ENCODE measurements at regions not wholly inside any gene's neighbourhood (a gene's known extent, or its start where the extent isn't known, plus 50 kb on each side); places are given as distances from the start of the nearest gene placed in this dataset.

DNA sequence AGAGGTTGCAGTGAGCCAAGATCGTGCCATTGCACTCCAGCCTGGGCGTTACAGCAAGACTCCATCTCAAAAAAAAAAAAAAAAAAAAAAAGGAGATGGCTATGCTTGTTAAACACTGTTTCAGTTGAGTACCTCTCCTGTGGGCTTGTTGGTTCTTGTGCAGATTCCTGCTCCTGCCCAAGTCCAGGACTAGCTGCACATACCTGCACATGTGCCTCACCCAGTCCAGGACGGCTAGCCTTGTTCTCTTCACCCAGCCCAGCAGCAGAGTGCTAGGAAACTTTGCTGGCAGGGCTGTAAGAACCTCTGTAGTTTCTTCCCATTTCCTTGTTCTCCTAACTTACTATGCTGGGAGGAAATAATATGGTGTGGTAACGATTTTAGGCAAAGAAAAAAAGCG lies 234.1 kb upstream of the DMRT1 start:
- no peak overlapping the region for H3K9ac ChIP-seq (ENCODE audit: low read depth in 2 of 2, low read length in 2 of 2)
- H3K4me3 ChIP-seq, result no peak overlapping the region
- intact Hi-C loops (cut with DNase I), result no loop called here
- no peaks in the 10 kb centered on the region for H3K36me3 ChIP-seq
- no peaks in the 10 kb centered on the region for H3K9me3 ChIP-seq
- H3K27ac ChIP-seq, result no peak overlapping the region
- no peaks in the 10 kb centered on the region for H3K27me3 ChIP-seq
- H3K4me1 ChIP-seq, result no peaks in the 10 kb centered on the region
- TF ChIP-seq, protein P1, sequence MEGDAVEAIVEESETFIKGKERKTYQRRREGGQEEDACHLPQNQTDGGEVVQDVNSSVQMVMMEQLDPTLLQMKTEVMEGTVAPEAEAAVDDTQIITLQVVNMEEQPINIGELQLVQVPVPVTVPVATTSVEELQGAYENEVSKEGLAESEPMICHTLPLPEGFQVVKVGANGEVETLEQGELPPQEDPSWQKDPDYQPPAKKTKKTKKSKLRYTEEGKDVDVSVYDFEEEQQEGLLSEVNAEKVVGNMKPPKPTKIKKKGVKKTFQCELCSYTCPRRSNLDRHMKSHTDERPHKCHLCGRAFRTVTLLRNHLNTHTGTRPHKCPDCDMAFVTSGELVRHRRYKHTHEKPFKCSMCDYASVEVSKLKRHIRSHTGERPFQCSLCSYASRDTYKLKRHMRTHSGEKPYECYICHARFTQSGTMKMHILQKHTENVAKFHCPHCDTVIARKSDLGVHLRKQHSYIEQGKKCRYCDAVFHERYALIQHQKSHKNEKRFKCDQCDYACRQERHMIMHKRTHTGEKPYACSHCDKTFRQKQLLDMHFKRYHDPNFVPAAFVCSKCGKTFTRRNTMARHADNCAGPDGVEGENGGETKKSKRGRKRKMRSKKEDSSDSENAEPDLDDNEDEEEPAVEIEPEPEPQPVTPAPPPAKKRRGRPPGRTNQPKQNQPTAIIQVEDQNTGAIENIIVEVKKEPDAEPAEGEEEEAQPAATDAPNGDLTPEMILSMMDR (IDR thresholded peaks at IDR 0.05), result no peak
- no peak for DNase-seq

DNA sequence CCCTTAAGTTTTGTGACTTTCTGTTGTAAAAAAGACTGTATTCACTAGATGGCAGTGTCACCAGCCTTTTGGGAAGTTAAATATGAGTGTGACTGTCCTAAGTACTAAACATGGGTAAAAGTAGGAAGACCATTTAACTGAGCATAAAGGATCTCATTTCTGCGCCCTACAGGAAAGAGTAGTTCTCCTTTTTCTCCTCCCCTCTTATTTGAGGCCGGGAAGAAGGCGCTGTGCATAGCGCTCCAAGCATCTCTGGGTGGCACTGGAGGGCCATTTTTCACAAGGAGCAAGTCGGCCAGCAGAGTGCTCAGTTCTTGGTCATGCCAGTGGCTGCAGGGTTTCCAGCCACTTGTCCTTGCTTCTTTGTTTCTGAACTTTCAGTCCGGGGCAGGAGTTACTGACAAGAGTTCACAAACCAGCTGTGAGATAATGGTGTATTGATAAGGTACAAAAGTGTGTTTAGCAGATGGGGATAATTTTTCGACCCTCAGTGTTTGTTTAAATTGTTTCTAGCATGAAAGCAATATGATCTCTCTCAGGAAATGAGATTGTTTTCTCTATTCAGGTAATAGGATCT lies 227.6 kb upstream of the DMRT1 start:
- Histone ChIP-seq H3K27ac (no peak overlapping the region), H3K9me3 (no peaks in the 10 kb centered on the region), H3K4me1 (no peaks in the 10 kb centered on the region), H3K4me3 (no peak overlapping the region), H3K9ac (ENCODE audit: low read depth in 2 of 2, low read length in 2 of 2) (no peak overlapping the region), H3K27me3 (no peaks in the 10 kb centered on the region), H3K36me3 (no peaks in the 10 kb centered on the region)
- intact Hi-C loops (cut with DNase I), result loop anchor here (2.0 to 10.0 kb wide), 4 partner anchors 145 to 401 kb away; no protein-coding TSS in a partner anchor
- peak; percentile 67 for DNase-seq
- TF ChIP-seq, protein P1 (IDR thresholded peaks at IDR 0.05), result peak; percentile 38

DNA sequence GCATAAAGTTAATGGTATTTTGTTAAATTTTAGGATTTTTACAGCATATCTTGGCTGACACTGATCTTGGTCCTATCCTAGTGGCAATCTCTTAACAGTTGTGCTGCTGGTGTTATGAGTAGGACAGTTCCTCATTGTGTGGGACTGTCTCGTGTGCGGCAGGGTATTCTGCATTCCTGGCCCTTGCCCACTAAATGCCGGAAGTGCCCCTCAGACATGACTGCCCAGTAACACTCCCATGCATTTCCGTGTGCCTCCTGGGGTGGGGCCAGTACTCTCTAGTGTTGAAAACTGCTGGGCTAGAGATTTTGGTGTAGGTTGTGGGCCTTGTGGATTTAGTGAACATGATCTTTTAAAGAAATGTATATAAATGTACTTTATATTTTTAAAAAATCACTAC lies 227.1 kb upstream of the DMRT1 start:
- Histone ChIP-seq H3K9me3 (no peaks in the 10 kb centered on the region), H3K36me3 (no peaks in the 10 kb centered on the region), H3K9ac (ENCODE audit: low read depth in 2 of 2, low read length in 2 of 2) (no peak overlapping the region), H3K4me1 (no peaks in the 10 kb centered on the region), H3K4me3 (no peak overlapping the region), H3K27ac (no peak overlapping the region), H3K27me3 (no peaks in the 10 kb centered on the region)
- peak; percentile 37 for DNase-seq
- TF ChIP-seq, protein P1 (IDR thresholded peaks at IDR 0.05), result no peak
- intact Hi-C loops (cut with DNase I), result loop anchor here (2.0 to 10.0 kb wide), 3 partner anchors 144 to 400 kb away; no protein-coding TSS in a partner anchor

DNA sequence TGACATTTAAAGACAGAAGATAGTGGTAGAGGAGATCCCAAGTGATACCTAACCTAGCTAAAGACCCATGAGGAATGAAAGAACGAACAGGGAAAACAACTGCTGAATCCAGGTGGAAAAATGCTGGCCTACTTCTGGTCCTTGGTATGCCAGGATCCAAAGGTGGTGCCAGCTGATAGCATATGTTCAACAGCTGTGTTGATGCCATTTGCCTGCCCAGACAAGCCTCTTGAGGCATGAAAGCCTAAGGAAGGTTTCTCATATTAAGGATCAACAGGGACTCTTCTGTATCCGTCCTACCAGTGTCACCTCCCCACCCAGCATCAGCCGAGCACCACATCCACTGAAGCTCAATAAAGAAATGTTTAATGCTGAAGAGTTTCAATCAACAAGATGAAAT lies 225.7 kb upstream of the DMRT1 start:
- no peak for DNase-seq
- Histone ChIP-seq H3K27ac (no peak overlapping the region), H3K27me3 (no peaks in the 10 kb centered on the region), H3K9me3 (no peaks in the 10 kb centered on the region), H3K9ac (ENCODE audit: low read depth in 2 of 2, low read length in 2 of 2) (no peak overlapping the region), H3K4me3 (no peak overlapping the region), H3K36me3 (no peaks in the 10 kb centered on the region), H3K4me1 (no peaks in the 10 kb centered on the region)
- TF ChIP-seq, protein P1 (IDR thresholded peaks at IDR 0.05), result no peak
- intact Hi-C loops (cut with DNase I), result loop anchor here (2.0 to 10.0 kb wide), 2 partner anchors 143 to 399 kb away; no protein-coding TSS in a partner anchor

DNA sequence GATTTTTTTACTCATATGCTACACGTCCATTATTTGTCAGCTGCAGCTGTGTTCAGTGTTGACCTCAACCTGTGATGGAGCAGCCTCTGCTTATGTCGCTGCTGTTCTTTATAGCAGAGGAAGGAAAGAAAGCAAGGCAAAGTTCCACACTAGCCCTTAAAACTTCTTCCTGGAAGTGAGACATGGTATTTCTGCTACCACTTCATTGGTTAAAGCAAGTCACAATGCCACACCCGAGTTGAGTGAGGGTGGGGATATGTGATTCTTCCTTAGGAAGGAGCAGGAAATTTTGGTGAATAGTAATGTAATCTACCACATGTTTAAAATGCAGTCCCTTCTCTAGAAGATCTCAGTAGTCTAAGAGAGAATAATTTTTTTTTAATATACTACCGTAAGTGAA lies 224.8 kb upstream of the DMRT1 start:
- Histone ChIP-seq H3K36me3 (no peaks in the 10 kb centered on the region), H3K9ac (ENCODE audit: low read depth in 2 of 2, low read length in 2 of 2) (no peak overlapping the region), H3K27me3 (no peaks in the 10 kb centered on the region), H3K9me3 (no peaks in the 10 kb centered on the region), H3K4me1 (no peaks in the 10 kb centered on the region), H3K4me3 (no peak overlapping the region), H3K27ac (no peak overlapping the region)
- TF ChIP-seq, protein P1 (IDR thresholded peaks at IDR 0.05), result no peak
- intact Hi-C loops (cut with DNase I), result loop anchor here (10.0 kb wide), 1 partner anchor 398 kb away; no protein-coding TSS in a partner anchor
- peak; percentile 40 for DNase-seq

Data from colonic mucosa (tissue), 4 donors.